H1 (cell line): ENCODE measurements at regions not wholly inside any gene's neighbourhood (a gene's known extent, or its start where the extent isn't known, plus 50 kb on each side); places are given as distances from the start of the nearest gene placed in this dataset.

Experiments
- ATF3 ChIP-seq: IDR thresholded peaks from 2 replicates; pipeline ENCODE4 v1.6.1; 2011; ENCODE audit warnings: low read depth, mild to moderate bottlenecking, low read length; ENCODE audit not compliant: insufficient read depth
- CBX8 ChIP-seq: fragments of 300-800, 300-1000 bp; sonication (generic); IDR thresholded peaks from 2 replicates; pipeline ENCODE4 v1.7.1; 2016; ENCODE audit warnings: low read depth, low read length, borderline replicate concordance
- CREB1 ChIP-seq: IDR thresholded peaks from 2 replicates; pipeline ENCODE4 v1.6.1; 2012; ENCODE audit warnings: inconsistent platforms
- CTCF ChIP-seq, 3 experiments: IDR thresholded peaks; 1 replicate in 2 of 3; 2 replicates in 1 of 3; pipeline versions ENCODE4 v1.5.1 to v1.6.1; 2011; ENCODE audit warnings: low read length in 3 of 3, mild to moderate bottlenecking in 3 of 3, inconsistent platforms in 2 of 3, low read depth in 1 of 3, moderate library complexity in 1 of 3; ENCODE audit not compliant: insufficient read depth in 1 of 3; ENCODE audit errors: control extremely low read depth in 1 of 3
- E2F6 ChIP-seq: IDR thresholded peaks from 2 replicates; pipeline ENCODE4 v1.6.1; 2012; ENCODE audit warnings: inconsistent platforms
- GTF2F1 ChIP-seq: IDR thresholded peaks from 2 replicates; pipeline ENCODE4 v1.6.1; 2012; ENCODE audit warnings: low read depth, low read length, improper control_type of control experiment, borderline replicate concordance
- JUND ChIP-seq: IDR thresholded peaks from 2 replicates; pipeline ENCODE4 v1.6.1; 2011; ENCODE audit warnings: mild to moderate bottlenecking, improper control_type of control experiment, low read length
- KDM4A ChIP-seq: IDR thresholded peaks from one replicate; pipeline ENCODE4 v1.7.1; 2012; ENCODE audit warnings: low read depth, mild to moderate bottlenecking, moderate library complexity, low read length, inconsistent platforms; ENCODE audit not compliant: severe bottlenecking
- NRF1 ChIP-seq: IDR thresholded peaks from 2 replicates; pipeline ENCODE4 v1.6.1; 2011; ENCODE audit warnings: mild to moderate bottlenecking, low read depth, low read length, improper control_type of control experiment
- RAD21 ChIP-seq, 2 experiments: IDR thresholded peaks in 1 of 2; conservative IDR thresholded peaks in 1 of 2; 2 replicates each; pipeline ENCODE4 v1.6.1; 2011; ENCODE audit warnings: low read depth in 2 of 2, low read length in 2 of 2, improper control_type of control experiment in 1 of 2, inconsistent platforms in 1 of 2, mild to moderate bottlenecking in 1 of 2, moderate library complexity in 1 of 2
- RFX5 ChIP-seq: IDR thresholded peaks from 2 replicates; pipeline ENCODE4 v1.6.1; 2011; ENCODE audit warnings: low read depth, low read length, improper control_type of control experiment, borderline replicate concordance
- SAP30 ChIP-seq: fragments of 300-600 bp; sonication (generic); IDR thresholded peaks from 2 replicates; pipeline ENCODE4 v1.7.1; 2012; ENCODE audit warnings: low read length, moderate library complexity, mild to moderate bottlenecking, inconsistent platforms; ENCODE audit not compliant: insufficient read depth, insufficient replicate concordance
- SIX5 ChIP-seq: IDR thresholded peaks from 2 replicates; pipeline ENCODE4 v1.6.1; 2011; ENCODE audit warnings: mild to moderate bottlenecking, low read depth, low read length
- SP4 ChIP-seq: IDR thresholded peaks from 2 replicates; pipeline ENCODE4 v1.6.1; 2012; ENCODE audit warnings: low read length, inconsistent platforms
- TAF1 ChIP-seq: IDR thresholded peaks from 2 replicates; pipeline ENCODE4 v1.6.1; 2011; ENCODE audit warnings: mild to moderate bottlenecking, low read depth, low read length
- TAF7 ChIP-seq: optimal IDR thresholded peaks from 2 replicates; pipeline ENCODE3; 2011; ENCODE audit warnings: low read depth, mild to moderate bottlenecking, inconsistent platforms, low read length, moderate library complexity, borderline replicate concordance
- TBP ChIP-seq: IDR thresholded peaks from 2 replicates; pipeline ENCODE4 v1.6.1; 2011; ENCODE audit warnings: low read depth, low read length, improper control_type of control experiment

GRCh38 chr22:49632199-49633009 is 195.3 kb downstream of the BRD1 start (continued):
- TF ChIP-seq E2F6 (peak; percentile 59), NRF1 (no peak), GTF2F1 (no peak), TAF7 (peak; percentile 20), CBX8 (no peak), RAD21 (IDR thresholded peaks at IDR 0.05 in 1 of 2, conservative IDR thresholded peaks at IDR 0.05 in 1 of 2; ENCODE audit: low read depth in 2 of 2, low read length in 2 of 2) (peak; percentile 95 to 97), TAF1 (peak; percentile 35; the same call in 1 of the 2 replicates), TBP (0 out of 2 replicates have a peak, but pooled peaks have one; percentile 22), KDM4A (peak; percentile 60), CTCF (IDR thresholded peaks at IDR 0.05; ENCODE audit: control extremely low read depth in 1 of 3, insufficient read depth in 1 of 3, low read depth in 1 of 3, low read length in 3 of 3) (peak; percentile 78 to 90 (median 83)), SP4 (no peak), RFX5 (no peak), SIX5 (no peak), CREB1 (0 out of 2 replicates have a peak, but pooled peaks have one; percentile 12), SAP30 (no peak), ATF3 (peak; percentile 70), JUND (peak; percentile 13; the same call in 1 of the 2 replicates)
